HepG2 (cell line): ENCODE measurements at regions not wholly inside any gene's neighbourhood (a gene's known extent, or its start where the extent isn't known, plus 50 kb on each side); places are given as distances from the start of the nearest gene placed in this dataset.

ENCODE experiments used
- ATAC-seq: fragments of 200-7000 bp; cut with Tn5 transposase; 3 replicates; pipeline ENCODE4 v1.9.1; 2020; ENCODE audit warnings: mild to moderate bottlenecking, moderate library complexity
- BruUV-seq: library from RNA; stranded (reverse); fragments of 400-500 nt; replicated peaks from 2 replicates; lab custom pipeline; 2021; lab: Mats Ljungman, UMichigan
- CTCF ChIA-PET: fragments of 300-600 bp; formaldehyde crosslinking; extraction: SDS; loops from one replicate; lab custom pipeline; 2021; ENCODE audit warnings: low total read pairs, inconsistent platforms, low intra/inter-chr PET ratio; lab: Yijun Ruan, JAX
- POLR2A ChIA-PET: fragments of 350-600 bp; sonication (Branson Sonifier 250); formaldehyde crosslinking; loops from one replicate; lab custom pipeline; 2020; ENCODE audit warnings: antibody characterized with exemption, inconsistent platforms; lab: Yijun Ruan, JAX
- DNase-seq: peaks from one replicate; pipeline ENCODE4 v3.0.0-alpha.2; 2015; ENCODE audit warnings: low spot score
- FAIRE-seq: peaks from 3 replicates; lab custom pipeline; 2011; peaks lifted over from hg19 to GRCh38; lab: Jason Lieb, UNC
- H2AFZ ChIP-seq: one replicate; pipeline ENCODE4 v1.6.1; 2011; ENCODE audit warnings: low read length, inconsistent platforms
- H3K27ac ChIP-seq: fragments of 300-600 bp; 3 replicates; pipeline ENCODE4 v1.8.0; 2011; ENCODE audit warnings: mixed run types, mild to moderate bottlenecking, mixed read lengths, low read length, inconsistent platforms; ENCODE audit not compliant: insufficient read depth; ENCODE audit errors: extremely low read length
- H3K27me3 ChIP-seq, 2 experiments: fragments of 200-600 bp in 1 of 2; 2 replicates in 1 of 2; 3 replicates in 1 of 2; pipeline versions ENCODE4 v1.6.0 to v1.8.0; 2011; ENCODE audit warnings: low read length in 2 of 2, mild to moderate bottlenecking in 2 of 2, moderate library complexity in 2 of 2, inconsistent platforms in 1 of 2; ENCODE audit not compliant: insufficient read depth in 2 of 2, control insufficient read depth in 1 of 2
- H3K36me3 ChIP-seq, 2 experiments: fragments of 200-600 bp in 1 of 2; replicated peaks in 1 of 2; 2 replicates in 1 of 2; 3 replicates in 1 of 2; pipeline versions ENCODE4 v1.5.1 to v1.8.0; 2011; ENCODE audit warnings: low read length in 2 of 2, inconsistent platforms in 1 of 2; ENCODE audit not compliant: insufficient read depth in 2 of 2, control insufficient read depth in 1 of 2
- H3K4me1 ChIP-seq: 2 replicates; pipeline ENCODE4 v1.5.1; 2012; ENCODE audit warnings: low read length, inconsistent platforms; ENCODE audit not compliant: insufficient read depth
- H3K4me2 ChIP-seq: 2 replicates; pipeline ENCODE4 v1.6.0; 2011; ENCODE audit warnings: low read depth, low read length, inconsistent platforms
- H3K4me3 ChIP-seq, 3 experiments: fragments of 200-600 bp in 1 of 3; sonication (generic), shearing (Covaris generic) in 1 of 3; replicated peaks in 1 of 3; 2 replicates each; pipeline ENCODE4 v1.5.1; 2011 to 2016; ENCODE audit warnings: low read length in 3 of 3, inconsistent platforms in 2 of 3, low read depth in 2 of 3, mild to moderate bottlenecking in 2 of 3, control low read depth in 1 of 3, mixed read lengths in 1 of 3; ENCODE audit not compliant: insufficient read depth in 1 of 3
- H3K79me2 ChIP-seq: one replicate; pipeline ENCODE4 v1.6.1; 2011; ENCODE audit warnings: low read length, inconsistent platforms; ENCODE audit not compliant: insufficient read depth
- H3K9ac ChIP-seq: 2 replicates; pipeline ENCODE4 v1.6.0; 2011; ENCODE audit warnings: mild to moderate bottlenecking, low read depth, low read length, inconsistent platforms; ENCODE audit not compliant: insufficient read depth
- H3K9me3 ChIP-seq: 2 replicates; pipeline ENCODE4 v1.5.1; 2012; ENCODE audit warnings: mild to moderate bottlenecking, low read length
- H4K20me1 ChIP-seq: 2 replicates; pipeline ENCODE4 v1.6.0; 2011; ENCODE audit warnings: inconsistent platforms, mild to moderate bottlenecking, low read length, moderate library complexity; ENCODE audit not compliant: insufficient read depth
- ARHGAP35 ChIP-seq: sonication (generic); formaldehyde crosslinking; IDR thresholded peaks from 2 replicates; pipeline ENCODE4 v1.9.0; 2022; ENCODE audit warnings: mild to moderate bottlenecking, inconsistent platforms, moderate library complexity, missing genetic modification reagents, borderline replicate concordance
- ESRRA ChIP-seq: sonication (generic); formaldehyde crosslinking; IDR thresholded peaks from 2 replicates; pipeline ENCODE4 v1.5.1; 2020; ENCODE audit warnings: mild to moderate bottlenecking, low read depth, missing genetic modification reagents
- IKZF5 ChIP-seq: IDR thresholded peaks from 2 replicates; pipeline ENCODE4 v1.6.1; 2018; ENCODE audit warnings: missing genetic modification reagents, mild to moderate bottlenecking, missing compliant biosample characterization
- PHF5A ChIP-seq: IDR thresholded peaks from one replicate; pipeline ENCODE4 v1.6.1; 2018; ENCODE audit warnings: low read depth, missing genetic modification reagents; ENCODE audit not compliant: unreplicated experiment
- PRPF4 ChIP-seq: fragments of 200-400 bp; formaldehyde crosslinking; IDR thresholded peaks from 2 replicates; pipeline ENCODE4 v1.6.1; 2016; ENCODE audit warnings: low read length, low read depth; ENCODE audit not compliant: poor library complexity, severe bottlenecking
- RBM39 ChIP-seq: fragments of 200-400 bp; formaldehyde crosslinking; IDR thresholded peaks from one replicate; pipeline ENCODE4 v1.6.1; 2018; ENCODE audit warnings: antibody characterized with exemption, mild to moderate bottlenecking, low read depth, low read length; ENCODE audit not compliant: poor library complexity, severe bottlenecking
- TERF1 ChIP-seq: sonication (generic); formaldehyde crosslinking; IDR thresholded peaks from 2 replicates; pipeline ENCODE4 v1.8.0; 2022; ENCODE audit warnings: mild to moderate bottlenecking, missing genetic modification reagents, moderate library complexity
- TFDP2 ChIP-seq: sonication (generic); formaldehyde crosslinking; IDR thresholded peaks from 2 replicates; pipeline ENCODE4 v1.4.0; 2020; ENCODE audit warnings: missing genetic modification reagents
- USF2 ChIP-seq, 2 experiments: sonication (generic) in 1 of 2; formaldehyde crosslinking in 1 of 2; IDR thresholded peaks; 2 replicates each; pipeline versions ENCODE4 v1.5.1 to v1.6.1; 2011 to 2020; ENCODE audit warnings: borderline replicate concordance in 1 of 2, low read depth in 1 of 2, low read length in 1 of 2, mild to moderate bottlenecking in 1 of 2, missing genetic modification reagents in 1 of 2, moderate library complexity in 1 of 2
- ZNF17 ChIP-seq: sonication (generic); formaldehyde crosslinking; IDR thresholded peaks from 2 replicates; pipeline ENCODE4 v1.5.0; 2020; ENCODE audit warnings: mild to moderate bottlenecking, missing genetic modification reagents
- ZNF234 ChIP-seq: sonication (generic); formaldehyde crosslinking; conservative IDR thresholded peaks from 2 replicates; pipeline ENCODE4 v1.5.1; 2020; ENCODE audit warnings: mild to moderate bottlenecking, missing genetic modification reagents
- ZNF737 ChIP-seq: sonication (generic); formaldehyde crosslinking; IDR thresholded peaks from 2 replicates; pipeline ENCODE4 v1.5.0; 2020; ENCODE audit warnings: missing genetic modification reagents, mild to moderate bottlenecking, borderline replicate concordance
- ZNF879 ChIP-seq: sonication (generic); formaldehyde crosslinking; IDR thresholded peaks from 2 replicates; pipeline ENCODE4 v1.8.1; 2023; ENCODE audit warnings: missing genetic modification reagents
- ZNF891 ChIP-seq: sonication (generic); formaldehyde crosslinking; IDR thresholded peaks from 2 replicates; pipeline ENCODE4 v1.5.0; 2020; ENCODE audit warnings: mild to moderate bottlenecking, missing genetic modification reagents
- in situ Hi-C: cut with HindIII; loops from 2 replicates; pipeline ENCODE4 v1.10.0; 2017; ENCODE audit warnings: low pct_unique_long_range_greater_than_20kb; ENCODE audit not compliant: extremely low pct_ligation_motif_present
- intact Hi-C: fragments of 100-400 bp; cut with micrococcal nuclease; formaldehyde crosslinking; loops from one replicate; pipeline ENCODE4 v1.10.0; 2022; ENCODE audit not compliant: unreplicated experiment

GRCh38 chr4:28755081-28755480, 1894.4 kb downstream of the STIM2 start (continued):
- TF ChIP-seq RBM39 (no peak), IKZF5 (no peak), PRPF4 (no peak), ZNF234 (CRISPR knock-in tag) (no peak), ZNF737 (CRISPR knock-in tag) (no peak)

GRCh38 chr4:28759064-28759463, 1898.4 kb downstream of the STIM2 start:
- Histone ChIP-seq H4K20me1 (no peaks in the 10 kb centered on the region), H3K36me3 (no peaks in the 10 kb centered on the region), H3K9me3 (peaks cover 56% of the 10 kb centered on the region), H3K4me2 (no peak overlapping the region), H3K9ac (no peak overlapping the region), H3K27me3 (no peaks in the 10 kb centered on the region), H3K27ac (no peak overlapping the region), H3K79me2 (no peaks in the 10 kb centered on the region), H3K4me3 (no peak overlapping the region), H3K4me1 (no peaks in the 10 kb centered on the region), H2AFZ (no peak overlapping the region)
- DNase-seq: no peak
- intact Hi-C loops (no loop called here), in situ Hi-C loops (no loop called here)
- ChIA-PET CTCF (no interaction called here), POLR2A (no interaction called here)
- no peak for ATAC-seq
- no peak for FAIRE-seq
- BruUV-seq: no TSS peak
- TF ChIP-seq ARHGAP35: no peak
- no peak for TF ChIP-seq PHF5A (CRISPR knock-in tag)
- no peak for TF ChIP-seq ZNF891 (CRISPR knock-in tag)
- no peak for TF ChIP-seq USF2 (IDR thresholded peaks at IDR 0.05; ENCODE audit: low read depth, low read length)
- TF ChIP-seq USF2 (CRISPR knock-in tag; IDR thresholded peaks at IDR 0.05; ENCODE audit: borderline replicate concordance): no peak
- no peak for TF ChIP-seq ZNF17 (CRISPR knock-in tag)
- no peak for TF ChIP-seq ZNF879
- TF ChIP-seq ESRRA (CRISPR knock-in tag): no peak
- TF ChIP-seq TERF1 (CRISPR knock-in tag): no peak
- TF ChIP-seq TFDP2 (CRISPR knock-in tag): no peak
